ENCODE measurements at regions not wholly inside any gene's neighbourhood (a gene's known extent, or its start where the extent isn't known, plus 50 kb on each side); places are given as distances from the start of the nearest gene placed in this dataset.
A peak's percentile ranks its signal among the peaks of the same experiment; 100 is the strongest.

DNA sequence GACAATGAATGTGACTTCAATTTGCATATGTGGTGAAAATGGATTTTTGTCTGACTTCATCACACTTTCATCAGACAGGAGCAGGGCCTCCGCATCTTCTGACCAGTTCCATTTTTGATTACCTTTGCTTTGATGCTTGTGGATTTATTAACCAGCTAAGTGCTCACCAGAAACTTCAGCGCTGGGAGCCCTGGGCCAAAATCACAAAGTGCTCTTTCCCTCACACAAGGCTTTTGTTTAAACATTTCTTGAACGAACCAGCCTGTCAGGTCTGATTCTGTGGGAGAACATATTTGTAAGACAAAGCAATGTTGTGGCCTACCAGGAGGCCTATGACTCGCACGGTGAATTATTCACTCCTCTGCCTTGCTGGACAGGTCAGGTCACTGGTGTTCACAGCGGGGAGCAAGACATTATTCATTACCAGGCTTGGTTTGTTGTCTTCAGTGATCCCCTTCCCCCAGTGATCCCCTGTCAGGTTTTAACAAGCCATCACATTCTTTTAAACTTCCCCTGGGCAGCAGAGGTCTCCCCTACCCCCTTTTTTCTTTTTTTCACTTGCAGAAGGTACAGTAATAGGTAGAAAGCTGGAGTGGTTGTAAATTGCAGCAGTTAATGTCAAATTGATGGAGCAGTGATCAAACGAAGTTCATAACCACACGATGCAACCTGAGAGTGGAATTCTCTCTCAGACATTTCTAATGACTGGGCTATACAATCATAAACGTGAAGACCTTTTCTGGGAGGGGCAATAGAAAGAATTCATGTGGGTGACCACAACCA, 167.5 kb upstream of the PRICKLE1 start:
- WGBS: 24% methylated on average over 9 of the region's 9 CpGs
- Histone ChIP-seq H3K79me1 (replicated peaks; ENCODE audit: low read length, poor library complexity, severe bottlenecking) (no peaks in the 10 kb centered on the region), H4K91ac (ENCODE audit: low read length) (no peak overlapping the region), H3K9me3 (ENCODE audit: control insufficient read depth, low read length) (no peaks in the 10 kb centered on the region), H3K14ac (ENCODE audit: low read length in 2 of 2) (no peak overlapping the region), H2BK15ac (ENCODE audit: low read depth, poor library complexity, severe bottlenecking) (no peak overlapping the region), H4K8ac (ENCODE audit: low read length) (no peak overlapping the region), H3K36me3 (ENCODE audit: control insufficient read depth in 1 of 2, insufficient read depth in 2 of 2, low read depth in 1 of 2, low read length in 2 of 2) (no peaks in the 10 kb centered on the region), H3K4me3 (ENCODE audit: insufficient read depth in 1 of 2, low read depth in 1 of 2, low read length in 2 of 2) (no peak overlapping the region), H3K18ac (ENCODE audit: low read depth in 1 of 2, low read length in 2 of 2) (peak overlapping the region in 1 of 2 experiments; percentile 38), H2BK120ac (ENCODE audit: low read depth, low read length) (no peak overlapping the region), H3K4ac (ENCODE audit: low read depth in 1 of 2, low read length in 2 of 2) (no peak overlapping the region), H3K27ac (ENCODE audit: low read length, poor library complexity, severe bottlenecking) (peak overlapping the region; percentile 99), H3K27me3 (ENCODE audit: control insufficient read depth in 1 of 2, insufficient read depth in 1 of 2, low read length in 2 of 2) (no peaks in the 10 kb centered on the region), H3K4me1 (ENCODE audit: control insufficient read depth, insufficient read depth, low read depth, low read length) (peaks cover 3% of the 10 kb centered on the region), H2BK12ac (ENCODE audit: low read length in 2 of 2) (no peak overlapping the region), H3K4me2 (ENCODE audit: low read length, poor library complexity, severe bottlenecking) (no peak overlapping the region), H2BK5ac (ENCODE audit: low read depth, low read length, poor library complexity, severe bottlenecking) (peak overlapping the region; percentile 99), H3K9ac (ENCODE audit: low read length) (peak overlapping the region; percentile 31), H3K23ac (ENCODE audit: low read length in 2 of 2) (no peak overlapping the region), H2AFZ (ENCODE audit: low read depth, low read length) (no peak overlapping the region), H2AK5ac (ENCODE audit: low read length, severe bottlenecking) (peak overlapping the region; percentile 97)
- DNase-seq: peak; percentile 66

GRCh38 chr12:42750356-42750755, 160.8 kb upstream of the PRICKLE1 start:
- no peak overlapping the region for H2AFZ ChIP-seq (ENCODE audit: low read depth, low read length)
- no peaks in the 10 kb centered on the region for H3K79me1 ChIP-seq (replicated peaks; ENCODE audit: low read length, poor library complexity, severe bottlenecking)
- H4K8ac ChIP-seq (ENCODE audit: low read length): no peak overlapping the region
- no peak overlapping the region for H2BK120ac ChIP-seq (ENCODE audit: low read depth, low read length)
- H3K18ac ChIP-seq (ENCODE audit: low read depth in 1 of 2, low read length in 2 of 2): no peak overlapping the region
- H2AK5ac ChIP-seq (ENCODE audit: low read length, severe bottlenecking): no peak overlapping the region
- H3K23ac ChIP-seq (ENCODE audit: low read length in 2 of 2): no peak overlapping the region
- no peak overlapping the region for H3K14ac ChIP-seq (ENCODE audit: low read length in 2 of 2)
- H2BK12ac ChIP-seq (ENCODE audit: low read length in 2 of 2): no peak overlapping the region
- no peak for DNase-seq
- H3K9me3 ChIP-seq (ENCODE audit: control insufficient read depth, low read length): peaks cover 13% of the 10 kb centered on the region
- peaks cover 0 to 4% of the 10 kb centered on the region in 2 experiments for H3K36me3 ChIP-seq (ENCODE audit: control insufficient read depth in 1 of 2, insufficient read depth in 2 of 2, low read depth in 1 of 2, low read length in 2 of 2)
- H3K4me2 ChIP-seq (ENCODE audit: low read length, poor library complexity, severe bottlenecking): no peak overlapping the region
- no peaks in the 10 kb centered on the region for H3K27me3 ChIP-seq (ENCODE audit: control insufficient read depth in 1 of 2, insufficient read depth in 1 of 2, low read length in 2 of 2)
- H3K4ac ChIP-seq (ENCODE audit: low read depth in 1 of 2, low read length in 2 of 2): no peak overlapping the region
- H3K4me1 ChIP-seq (ENCODE audit: control insufficient read depth, insufficient read depth, low read depth, low read length): no peaks in the 10 kb centered on the region
- WGBS: 94% methylated on average over 1 of the region's 1 CpG
- no peak overlapping the region for H3K27ac ChIP-seq (ENCODE audit: low read length, poor library complexity, severe bottlenecking)
- no peak overlapping the region for H3K4me3 ChIP-seq (ENCODE audit: insufficient read depth in 1 of 2, low read depth in 1 of 2, low read length in 2 of 2)
- H4K91ac ChIP-seq (ENCODE audit: low read length): no peak overlapping the region
- H3K9ac ChIP-seq (ENCODE audit: low read length): no peak overlapping the region
- no peak overlapping the region for H2BK5ac ChIP-seq (ENCODE audit: low read depth, low read length, poor library complexity, severe bottlenecking)
- no peak overlapping the region for H2BK15ac ChIP-seq (ENCODE audit: low read depth, poor library complexity, severe bottlenecking)

GRCh38 chr12:42749239-42749638, 159.7 kb upstream of the PRICKLE1 start:
- no peak for DNase-seq
- no CpG with 5 or more reads among the region's 1 CpG for WGBS
- Histone ChIP-seq H3K9me3 (ENCODE audit: control insufficient read depth, low read length) (peaks cover 13% of the 10 kb centered on the region), H3K4me2 (ENCODE audit: low read length, poor library complexity, severe bottlenecking) (no peak overlapping the region), H3K23ac (ENCODE audit: low read length in 2 of 2) (no peak overlapping the region), H3K4me3 (ENCODE audit: insufficient read depth in 1 of 2, low read depth in 1 of 2, low read length in 2 of 2) (no peak overlapping the region), H3K14ac (ENCODE audit: low read length in 2 of 2) (no peak overlapping the region), H2BK12ac (ENCODE audit: low read length in 2 of 2) (no peak overlapping the region), H3K9ac (ENCODE audit: low read length) (no peak overlapping the region), H3K4ac (ENCODE audit: low read depth in 1 of 2, low read length in 2 of 2) (no peak overlapping the region), H4K8ac (ENCODE audit: low read length) (no peak overlapping the region), H3K27me3 (ENCODE audit: control insufficient read depth in 1 of 2, insufficient read depth in 1 of 2, low read length in 2 of 2) (no peaks in the 10 kb centered on the region), H2AK5ac (ENCODE audit: low read length, severe bottlenecking) (no peak overlapping the region), H2BK5ac (ENCODE audit: low read depth, low read length, poor library complexity, severe bottlenecking) (no peak overlapping the region), H4K91ac (ENCODE audit: low read length) (no peak overlapping the region), H2BK15ac (ENCODE audit: low read depth, poor library complexity, severe bottlenecking) (no peak overlapping the region), H3K4me1 (ENCODE audit: control insufficient read depth, insufficient read depth, low read depth, low read length) (no peaks in the 10 kb centered on the region), H3K18ac (ENCODE audit: low read depth in 1 of 2, low read length in 2 of 2) (no peak overlapping the region), H3K79me1 (replicated peaks; ENCODE audit: low read length, poor library complexity, severe bottlenecking) (no peaks in the 10 kb centered on the region), H3K27ac (ENCODE audit: low read length, poor library complexity, severe bottlenecking) (no peak overlapping the region), H3K36me3 (ENCODE audit: control insufficient read depth in 1 of 2, insufficient read depth in 2 of 2, low read depth in 1 of 2, low read length in 2 of 2) (peaks cover 0 to 4% of the 10 kb centered on the region in 2 experiments), H2AFZ (ENCODE audit: low read depth, low read length) (no peak overlapping the region), H2BK120ac (ENCODE audit: low read depth, low read length) (no peak overlapping the region)

GRCh38 chr12:42744539-42745182, 155.1 kb upstream of the PRICKLE1 start:
- H2AFZ ChIP-seq (ENCODE audit: low read depth, low read length): no peak overlapping the region
- no peak overlapping the region for H2BK12ac ChIP-seq (ENCODE audit: low read length in 2 of 2)
- no peak overlapping the region for H3K9ac ChIP-seq (ENCODE audit: low read length)
- peaks cover 13% of the 10 kb centered on the region for H3K9me3 ChIP-seq (ENCODE audit: control insufficient read depth, low read length)
- no peak overlapping the region for H2BK120ac ChIP-seq (ENCODE audit: low read depth, low read length)
- no peak overlapping the region for H4K8ac ChIP-seq (ENCODE audit: low read length)
- peak overlapping the region; percentile 62 for H2AK5ac ChIP-seq (ENCODE audit: low read length, severe bottlenecking)
- H3K27me3 ChIP-seq (ENCODE audit: control insufficient read depth in 1 of 2, insufficient read depth in 1 of 2, low read length in 2 of 2): no peaks in the 10 kb centered on the region
- peaks cover 2% of the 10 kb centered on the region for H3K4me1 ChIP-seq (ENCODE audit: control insufficient read depth, insufficient read depth, low read depth, low read length)
- 83% methylated on average over 5 of the region's 5 CpGs for WGBS
- DNase-seq: peak; percentile 56
- H2BK15ac ChIP-seq (ENCODE audit: low read depth, poor library complexity, severe bottlenecking): no peak overlapping the region
- H3K79me1 ChIP-seq (replicated peaks; ENCODE audit: low read length, poor library complexity, severe bottlenecking): no peaks in the 10 kb centered on the region
- no peak overlapping the region for H3K4me3 ChIP-seq (ENCODE audit: insufficient read depth in 1 of 2, low read depth in 1 of 2, low read length in 2 of 2)
- no peak overlapping the region for H3K18ac ChIP-seq (ENCODE audit: low read depth in 1 of 2, low read length in 2 of 2)
- H3K14ac ChIP-seq (ENCODE audit: low read length in 2 of 2): no peak overlapping the region
- no peak overlapping the region for H4K91ac ChIP-seq (ENCODE audit: low read length)
- H3K4ac ChIP-seq (ENCODE audit: low read depth in 1 of 2, low read length in 2 of 2): no peak overlapping the region
- H3K23ac ChIP-seq (ENCODE audit: low read length in 2 of 2): no peak overlapping the region
- H3K4me2 ChIP-seq (ENCODE audit: low read length, poor library complexity, severe bottlenecking): no peak overlapping the region
- no peak overlapping the region for H2BK5ac ChIP-seq (ENCODE audit: low read depth, low read length, poor library complexity, severe bottlenecking)
- peaks cover 0 to 4% of the 10 kb centered on the region in 2 experiments for H3K36me3 ChIP-seq (ENCODE audit: control insufficient read depth in 1 of 2, insufficient read depth in 2 of 2, low read depth in 1 of 2, low read length in 2 of 2)
- no peak overlapping the region for H3K27ac ChIP-seq (ENCODE audit: low read length, poor library complexity, severe bottlenecking)
